Transverse colon (tissue), 4 donors: ENCODE measurements at regions not wholly inside any gene's neighbourhood (a gene's known extent, or its start where the extent isn't known, plus 50 kb on each side); places are given as distances from the start of the nearest gene placed in this dataset.

ENCODE experiments used
- DNase-seq: peaks from one replicate; pipeline ENCODE4 v3.0.0-alpha.2; 2019
- H3K27ac ChIP-seq, 4 donors: fragments of 200-600 bp; sonication (generic); 2 replicates each; pipeline ENCODE4 v1.5.1; 2016 to 2018; ENCODE audit warnings: inconsistent platforms in 4 of 4
- H3K27me3 ChIP-seq: fragments of 200-600 bp; sonication (generic); 2 replicates; pipeline ENCODE4 v1.5.1; 2017; ENCODE audit warnings: inconsistent platforms
- H3K36me3 ChIP-seq, 4 donors: fragments of 200-600 bp; sonication (generic); 2 replicates each; pipeline ENCODE4 v1.5.1; 2017 to 2019; ENCODE audit warnings: inconsistent platforms in 4 of 4
- H3K4me1 ChIP-seq, 4 donors: fragments of 200-600 bp; sonication (generic); 2 replicates each; pipeline ENCODE4 v1.5.1; 2017 to 2020; ENCODE audit warnings: inconsistent platforms in 4 of 4
- H3K4me3 ChIP-seq, 4 donors: fragments of 200-600 bp; sonication (generic); 1 replicate in 1 of 4; 2 replicates in 3 of 4; pipeline versions ENCODE4 v1.5.1 to v1.6.1; 2017 to 2019; ENCODE audit warnings: inconsistent platforms in 4 of 4
- H3K9me3 ChIP-seq, 2 donors: fragments of 200-600 bp; sonication (generic); 2 replicates each; pipeline ENCODE4 v1.5.1; 2017 to 2019; ENCODE audit warnings: inconsistent platforms in 2 of 2
- EP300 ChIP-seq: sonication (generic); formaldehyde crosslinking; IDR thresholded peaks from one replicate; pipeline ENCODE4 v1.6.1; 2017; ENCODE audit warnings: antibody characterized with exemption, low read depth
- POLR2A ChIP-seq: fragments of 450-650 bp; IDR thresholded peaks from one replicate; pipeline ENCODE4 v1.6.1; 2016; ENCODE audit warnings: antibody characterized with exemption, mild to moderate bottlenecking, moderate library complexity
- POLR2AphosphoS5 ChIP-seq, 3 donors: sonication (generic); formaldehyde crosslinking; IDR thresholded peaks; one replicate each; pipeline ENCODE4 v1.6.1; 2016; ENCODE audit warnings: antibody characterized with exemption in 3 of 3
- WGBS, 2 donors: methylation state at CpG; one replicate each; pipeline ENCODE4 v1.1.5; 2018; ENCODE audit warnings: low coverage in 1 of 2; 5-methylcytosine and 5-hydroxymethylcytosine counted together
- in situ Hi-C, 4 donors: fragments of 200-750 bp; cut with MboI; loops; one replicate each; pipeline versions ENCODE4 v1.15.0 to v1.15.1; 2017; ENCODE audit warnings: low sequenced_read_pairs in 3 of 4, low pct_ligation_motif_present in 1 of 4, low pct_unique_long_range_greater_than_20kb in 1 of 4
- intact Hi-C: fragments of 100-400 bp; cut with DNase I; formaldehyde crosslinking; loops from one replicate; pipeline ENCODE4 v1.15.1; 2023; ENCODE audit warnings: low total_unique reads
- TF ChIP-seq, protein P1 (sequence below), 5 experiments: fragments of 200-600 bp in 3 of 5; fragments of 450-650 bp in 2 of 5; sonication (generic) in 3 of 5; IDR thresholded peaks; 1 replicate in 2 of 5; 2 replicates in 3 of 5; pipeline ENCODE4 v1.5.1; 2016 to 2017; ENCODE audit warnings: antibody characterized with exemption in 5 of 5, inconsistent platforms in 3 of 5, mild to moderate bottlenecking in 2 of 5, moderate library complexity in 1 of 5

GRCh38 chr4:177947607-177948006 lies 505.4 kb upstream of the AGA start:
- intact Hi-C loops (no loop called here), in situ Hi-C loops (no loop called here)
- H3K27me3 ChIP-seq, result no peaks in the 10 kb centered on the region
- no peaks in the 10 kb centered on the region for H3K36me3 ChIP-seq
- H3K4me1 ChIP-seq, result peaks cover 0 to 3% (median 0%) of the 10 kb centered on the region in 4 donors
- no peak for TF ChIP-seq POLR2A
- no peak overlapping the region for H3K27ac ChIP-seq
- WGBS, 2 donors, result 97 to 100% methylated on average over 1 of the region's 1 CpG
- no peaks in the 10 kb centered on the region for H3K9me3 ChIP-seq
- no peak for DNase-seq
- no peak overlapping the region for H3K4me3 ChIP-seq

DNA sequence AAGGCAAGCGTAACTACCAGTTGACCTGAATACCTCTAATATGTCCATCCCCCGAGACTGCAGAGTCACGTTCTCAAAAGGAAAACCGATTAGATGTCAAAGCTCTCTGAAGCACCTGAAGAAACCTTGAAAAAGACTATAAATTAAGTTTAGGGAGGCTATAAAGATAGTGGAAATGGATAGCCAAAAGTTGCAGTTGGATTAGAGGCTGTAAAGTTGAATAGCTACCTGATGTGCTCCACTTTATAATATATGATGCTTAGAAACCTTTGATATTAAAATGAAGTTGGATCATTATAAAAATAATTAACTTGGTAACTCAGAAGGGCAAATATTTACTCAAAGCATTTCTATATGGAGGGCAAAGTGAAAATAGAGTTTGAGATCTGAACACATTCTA lies 506.6 kb upstream of the AGA start:
- intact Hi-C loops, result no loop called here
- no peak for DNase-seq
- Histone ChIP-seq H3K4me3 (no peak overlapping the region), H3K4me1 (peaks cover 0 to 3% (median 0%) of the 10 kb centered on the region in 4 donors), H3K27me3 (no peaks in the 10 kb centered on the region), H3K36me3 (no peaks in the 10 kb centered on the region), H3K9me3 (no peaks in the 10 kb centered on the region), H3K27ac (no peak overlapping the region)
- 43 to 50% methylated on average over 2 to 4 of the region's 4 CpGs for WGBS, 2 donors
- TF ChIP-seq POLR2A (no peak), POLR2AphosphoS5 (IDR thresholded peaks at IDR 0.05) (no peak), EP300 (no peak)
- TF ChIP-seq, protein P1, sequence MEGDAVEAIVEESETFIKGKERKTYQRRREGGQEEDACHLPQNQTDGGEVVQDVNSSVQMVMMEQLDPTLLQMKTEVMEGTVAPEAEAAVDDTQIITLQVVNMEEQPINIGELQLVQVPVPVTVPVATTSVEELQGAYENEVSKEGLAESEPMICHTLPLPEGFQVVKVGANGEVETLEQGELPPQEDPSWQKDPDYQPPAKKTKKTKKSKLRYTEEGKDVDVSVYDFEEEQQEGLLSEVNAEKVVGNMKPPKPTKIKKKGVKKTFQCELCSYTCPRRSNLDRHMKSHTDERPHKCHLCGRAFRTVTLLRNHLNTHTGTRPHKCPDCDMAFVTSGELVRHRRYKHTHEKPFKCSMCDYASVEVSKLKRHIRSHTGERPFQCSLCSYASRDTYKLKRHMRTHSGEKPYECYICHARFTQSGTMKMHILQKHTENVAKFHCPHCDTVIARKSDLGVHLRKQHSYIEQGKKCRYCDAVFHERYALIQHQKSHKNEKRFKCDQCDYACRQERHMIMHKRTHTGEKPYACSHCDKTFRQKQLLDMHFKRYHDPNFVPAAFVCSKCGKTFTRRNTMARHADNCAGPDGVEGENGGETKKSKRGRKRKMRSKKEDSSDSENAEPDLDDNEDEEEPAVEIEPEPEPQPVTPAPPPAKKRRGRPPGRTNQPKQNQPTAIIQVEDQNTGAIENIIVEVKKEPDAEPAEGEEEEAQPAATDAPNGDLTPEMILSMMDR (IDR thresholded peaks at IDR 0.05), result no peak
- in situ Hi-C loops, result no loop called here

DNA sequence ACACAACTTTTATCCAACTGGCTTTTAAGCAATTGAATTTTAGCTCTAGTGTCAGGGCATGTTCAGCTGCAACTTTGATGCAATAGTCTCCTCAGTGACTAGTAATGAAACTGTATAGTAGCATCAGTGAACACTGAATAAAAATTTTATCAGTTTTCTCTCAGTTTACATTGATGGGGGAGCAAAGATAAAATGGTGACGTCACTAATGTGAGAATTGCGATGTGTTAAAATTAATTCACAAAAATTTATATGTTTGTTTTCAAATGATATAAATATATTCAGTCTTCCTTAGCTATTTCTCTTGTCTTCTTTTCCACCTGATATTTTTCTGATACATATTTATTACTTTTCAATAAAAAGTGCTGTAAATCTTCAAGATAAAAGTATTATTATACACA lies 508.8 kb upstream of the AGA start:
- no peak for TF ChIP-seq POLR2AphosphoS5 (IDR thresholded peaks at IDR 0.05)
- Histone ChIP-seq H3K4me3 (no peak overlapping the region), H3K36me3 (no peaks in the 10 kb centered on the region), H3K4me1 (peaks cover 0 to 3% (median 0%) of the 10 kb centered on the region in 4 donors), H3K27me3 (no peaks in the 10 kb centered on the region), H3K27ac (no peak overlapping the region), H3K9me3 (no peaks in the 10 kb centered on the region)
- intact Hi-C loops (no loop called here), in situ Hi-C loops (no loop called here)
- 90 to 92% methylated on average over 2 of the region's 2 CpGs for WGBS, 2 donors
- DNase-seq, result no peak

DNA sequence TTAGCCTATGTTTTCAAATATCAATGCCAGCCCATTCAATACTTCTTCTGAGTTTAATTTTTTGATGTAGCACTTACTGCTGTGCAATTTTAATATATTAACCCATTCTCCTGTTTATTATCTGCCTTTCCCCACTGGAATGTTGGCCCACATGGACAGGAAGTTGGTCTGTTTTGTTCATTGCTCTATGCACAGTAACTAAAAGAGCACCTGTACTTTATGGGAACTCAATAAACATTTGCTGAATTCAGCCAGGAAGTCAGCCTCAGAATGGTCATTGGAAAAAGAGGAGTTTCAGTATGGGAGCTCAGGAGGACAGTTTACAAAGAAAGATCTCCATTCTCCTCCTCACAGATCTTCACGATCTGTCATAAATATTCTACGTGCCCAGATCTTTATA lies 510.5 kb upstream of the AGA start:
- peaks cover 0 to 3% (median 0%) of the 10 kb centered on the region in 4 donors for H3K4me1 ChIP-seq
- H3K36me3 ChIP-seq, result no peaks in the 10 kb centered on the region
- in situ Hi-C loops (no loop called here), intact Hi-C loops (no loop called here)
- DNase-seq, result no peak
- 71 to 75% methylated on average over 2 of the region's 2 CpGs for WGBS, 2 donors
- H3K27me3 ChIP-seq, result no peaks in the 10 kb centered on the region
- no peak overlapping the region for H3K27ac ChIP-seq
- no peak overlapping the region for H3K4me3 ChIP-seq
- TF ChIP-seq POLR2A, result no peak
- TF ChIP-seq POLR2AphosphoS5 (IDR thresholded peaks at IDR 0.05), result no peak
- TF ChIP-seq, protein P1 (IDR thresholded peaks at IDR 0.05), result no peak
- no peaks in the 10 kb centered on the region for H3K9me3 ChIP-seq

DNA sequence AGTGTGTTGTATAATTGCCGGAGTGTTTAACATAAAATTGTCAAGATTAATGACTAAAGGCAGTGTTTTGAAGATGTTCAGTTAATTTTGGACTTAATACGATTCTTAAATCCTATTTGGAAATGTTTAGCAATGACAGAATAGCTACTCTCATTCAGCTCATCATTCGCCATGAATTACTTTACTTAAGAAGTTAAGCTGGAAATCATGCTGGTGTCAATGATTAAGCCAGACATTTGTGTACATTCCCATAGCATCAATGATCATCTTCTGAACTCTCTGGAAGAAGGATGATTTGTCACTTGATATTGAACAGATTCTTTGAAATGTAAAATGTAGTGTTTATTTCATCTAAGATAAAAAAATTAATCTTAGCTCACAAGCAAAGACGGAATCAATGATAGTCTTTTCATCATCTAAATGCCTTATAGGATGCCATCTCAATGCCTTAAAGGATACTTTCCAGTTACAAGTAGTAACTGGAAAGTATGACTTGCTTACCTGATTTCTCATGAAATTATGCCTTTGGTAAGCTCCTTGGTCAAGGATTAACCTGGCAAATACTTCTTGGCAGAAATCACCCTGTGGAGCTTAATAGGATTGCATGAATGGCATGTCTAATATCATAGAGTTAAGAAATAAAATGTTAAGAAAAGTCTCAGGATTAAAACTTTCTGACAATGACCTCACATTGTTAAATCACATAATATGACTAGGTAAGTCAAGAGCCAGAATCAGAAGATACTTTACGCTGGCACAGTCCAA lies 515.5 kb upstream of the AGA start:
- intact Hi-C loops, result no loop called here
- no peaks in the 10 kb centered on the region for H3K9me3 ChIP-seq
- 78 to 91% methylated on average over 5 of the region's 5 CpGs for WGBS, 2 donors
- in situ Hi-C loops, result no loop called here
- no peak overlapping the region for H3K4me3 ChIP-seq
- peaks cover 0 to 6% (median 2%) of the 10 kb centered on the region in 4 donors for H3K4me1 ChIP-seq
- TF ChIP-seq, protein P1 (IDR thresholded peaks at IDR 0.05), result no peak
- no peak for TF ChIP-seq EP300
- TF ChIP-seq POLR2AphosphoS5 (IDR thresholded peaks at IDR 0.05), result no peak
- no peak for TF ChIP-seq POLR2A
- H3K36me3 ChIP-seq, result no peaks in the 10 kb centered on the region
- H3K27me3 ChIP-seq, result no peaks in the 10 kb centered on the region
- H3K27ac ChIP-seq, result no peak overlapping the region
- no peak for DNase-seq
